ENCODE measurements at regions not wholly inside any gene's neighbourhood (a gene's known extent, or its start where the extent isn't known, plus 50 kb on each side); places are given as distances from the start of the nearest gene placed in this dataset.

- TF ChIP-seq POLR2AphosphoS5 (IDR thresholded peaks at IDR 0.05; ENCODE audit: low read depth, low read length) (no peak), TAF1 (IDR thresholded peaks at IDR 0.05; ENCODE audit: low read depth, low read length) (no peak), SPI1 (IDR thresholded peaks at IDR 0.05; ENCODE audit: low read depth, low read length) (peak; percentile 61), POLR2A (IDR thresholded peaks at IDR 0.05; ENCODE audit: low read depth, low read length) (no peak), POU2F2 (IDR thresholded peaks at IDR 0.05; ENCODE audit: low read depth, low read length) (no peak), PAX5 (IDR thresholded peaks at IDR 0.05; ENCODE audit: insufficient read depth, low read length, severe bottlenecking) (no peak)
Observed at GRCh38 chr3:107325446-107325845, 51.8 kb upstream of the CCDC54 start.

Data from GM12891 (cell line).